Peyer's patch (tissue), 4 donors: ENCODE measurements at regions not wholly inside any gene's neighbourhood (a gene's known extent, or its start where the extent isn't known, plus 50 kb on each side); places are given as distances from the start of the nearest gene placed in this dataset.

Source experiments
- CTCF ChIP-seq, 6 experiments: fragments of 450-650 bp in 4 of 6; fragments of 200-600 bp in 2 of 6; sonication (generic) in 1 of 6; IDR thresholded peaks; one replicate each; pipeline ENCODE4 v1.5.1; 2017 to 2019; ENCODE audit warnings: antibody characterized with exemption in 6 of 6, mild to moderate bottlenecking in 3 of 6, moderate library complexity in 1 of 6
- POLR2A ChIP-seq, 2 donors: fragments of 450-650 bp; IDR thresholded peaks; one replicate each; pipeline ENCODE4 v1.5.1; 2017; ENCODE audit warnings: antibody characterized with exemption in 2 of 2, mild to moderate bottlenecking in 2 of 2, moderate library complexity in 2 of 2

GRCh38 chr5:145110834-145111233 is 724.3 kb downstream of the PRELID2 start:
- no peak for TF ChIP-seq CTCF (IDR thresholded peaks at IDR 0.05)
- TF ChIP-seq POLR2A (IDR thresholded peaks at IDR 0.05) = no peak
